ENCODE measurements at regions not wholly inside any gene's neighbourhood (a gene's known extent, or its start where the extent isn't known, plus 50 kb on each side); places are given as distances from the start of the nearest gene placed in this dataset.

GRCh38 chr11:112790286-112790685 is 170.9 kb upstream of the NCAM1 start:
- no peak for DNase-seq

GRCh38 chr11:112792070-112792469 is 169.2 kb upstream of the NCAM1 start:
- DNase-seq = no peak

- no peak for DNase-seq
These were observed 167.8 kb upstream of the NCAM1 start for GRCh38 chr11:112793416-112793815.

- no peak for DNase-seq
These were observed 166.8 kb upstream of the NCAM1 start for GRCh38 chr11:112794331-112794846.

- peak; percentile 34 for DNase-seq
These were observed 165.9 kb upstream of the NCAM1 start for GRCh38 chr11:112795142-112795815.

- DNase-seq = no peak
These were observed 165.1 kb upstream of the NCAM1 start for GRCh38 chr11:112795911-112796649.

GRCh38 chr11:112797092-112797491 is 164.1 kb upstream of the NCAM1 start:
- DNase-seq = no peak

GRCh38 chr11:112797648-112798293 is 163.4 kb upstream of the NCAM1 start:
- DNase-seq = peak; percentile 16

GRCh38 chr11:112801025-112801816 is 160.0 kb upstream of the NCAM1 start:
- no peak for DNase-seq

GRCh38 chr11:112801817-112802088 is 159.5 kb upstream of the NCAM1 start:
- DNase-seq = no peak

- DNase-seq = no peak
These were observed 155.6 kb upstream of the NCAM1 start for GRCh38 chr11:112805658-112806057.

- DNase-seq = no peak
These were observed 155.0 kb upstream of the NCAM1 start for GRCh38 chr11:112806256-112806655.

GRCh38 chr11:112806876-112807275 is 154.3 kb upstream of the NCAM1 start:
- DNase-seq = no peak

GRCh38 chr11:112809429-112809828 is 151.8 kb upstream of the NCAM1 start:
- no peak for DNase-seq

GRCh38 chr11:112810951-112811350 is 150.3 kb upstream of the NCAM1 start:
- no peak for DNase-seq

GRCh38 chr11:112811783-112812182 is 149.4 kb upstream of the NCAM1 start:
- DNase-seq = no peak

GRCh38 chr11:112812729-112813128 is 148.5 kb upstream of the NCAM1 start:
- DNase-seq = no peak

- DNase-seq = no peak
These were observed 147.1 kb upstream of the NCAM1 start for GRCh38 chr11:112814168-112814567.

- DNase-seq = no peak
These were observed 143.8 kb upstream of the NCAM1 start for GRCh38 chr11:112817376-112817775.

- no peak for DNase-seq
These were observed 138.5 kb upstream of the NCAM1 start for GRCh38 chr11:112822478-112823274.

GRCh38 chr11:112826026-112826425 is 135.2 kb upstream of the NCAM1 start:
- no peak for DNase-seq

- no peak for DNase-seq
These were observed 134.4 kb upstream of the NCAM1 start for GRCh38 chr11:112826788-112827187.

All from fibroblast of skin of back (primary cell).